Motor neuron (in vitro differentiated cells): ENCODE measurements at regions not wholly inside any gene's neighbourhood (a gene's known extent, or its start where the extent isn't known, plus 50 kb on each side); places are given as distances from the start of the nearest gene placed in this dataset.

Experiments
- ATAC-seq, 8 experiments: fragments of 200-7000 bp; cut with Tn5 transposase; replicated peaks in 6 of 8; 2 replicates each; pipeline ENCODE4 v1.8.0; 2021; ENCODE audit warnings: mild to moderate bottlenecking in 8 of 8, moderate library complexity in 8 of 8
- H3K27ac ChIP-seq, 2 donors: fragments of 250-450 bp; sonication (Bioruptor Pico); 2 replicates each; pipeline ENCODE4 v1.9.0; 2021; ENCODE audit warnings: antibody characterized with exemption in 2 of 2, mild to moderate bottlenecking in 2 of 2, moderate library complexity in 1 of 2
- H3K4me1 ChIP-seq, 2 donors: fragments of 250-450 bp; sonication (Bioruptor Pico); replicated peaks in 1 of 2; 2 replicates each; pipeline ENCODE4 v1.6.1; 2021; ENCODE audit warnings: antibody characterized with exemption in 2 of 2, mild to moderate bottlenecking in 2 of 2, moderate library complexity in 1 of 2
- H3K4me3 ChIP-seq, 5 donors: fragments of 250-450 bp; sonication (Bioruptor Pico); 2 replicates each; pipeline ENCODE4 v1.9.0; 2021; ENCODE audit warnings: antibody characterized with exemption in 5 of 5, mild to moderate bottlenecking in 5 of 5, moderate library complexity in 4 of 5
- WGBS, 10 experiments: fragments of 450-650 bp; shearing (Covaris generic); methylation state at CpG; one replicate each; pipeline ENCODE4 v1.0.0; 2022; 5-methylcytosine and 5-hydroxymethylcytosine counted together
- in situ Hi-C, 9 experiments: fragments of 400-800 bp; cut with MboI; loops; one replicate each; pipeline ENCODE4 v1.15.0; 2021; ENCODE audit warnings: low sequenced_read_pairs in 9 of 9, low pct_unique_long_range_greater_than_20kb in 2 of 9; ENCODE audit not compliant: unreplicated experiment in 9 of 9

DNA sequence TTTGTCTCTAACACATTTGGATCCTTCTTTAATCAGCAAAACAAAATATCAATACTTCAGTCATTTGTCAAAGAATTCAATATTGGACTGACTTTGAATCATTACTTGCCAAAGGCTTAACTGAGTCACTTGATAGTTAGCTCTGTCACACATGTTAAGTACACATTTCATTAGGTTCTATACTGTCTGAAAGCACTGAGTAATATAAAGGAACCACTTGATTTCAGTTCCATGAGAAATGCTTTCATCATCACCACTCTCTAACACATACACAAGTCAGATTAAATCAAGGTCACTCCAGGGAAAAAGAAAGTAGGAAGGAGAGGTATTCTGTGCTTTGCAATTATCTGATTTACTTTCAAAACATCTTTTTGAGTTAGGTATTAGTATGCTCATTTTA lies 1233.1 kb downstream of the C4orf33 start:
- Histone ChIP-seq H3K27ac (no peak overlapping the region), H3K4me3 (no peak overlapping the region), H3K4me1 (no peaks in the 10 kb centered on the region)
- in situ Hi-C loops: no loop called here
- ATAC-seq: peak in 5 of 8 experiments; percentile 65 to 86 (median 80)

DNA sequence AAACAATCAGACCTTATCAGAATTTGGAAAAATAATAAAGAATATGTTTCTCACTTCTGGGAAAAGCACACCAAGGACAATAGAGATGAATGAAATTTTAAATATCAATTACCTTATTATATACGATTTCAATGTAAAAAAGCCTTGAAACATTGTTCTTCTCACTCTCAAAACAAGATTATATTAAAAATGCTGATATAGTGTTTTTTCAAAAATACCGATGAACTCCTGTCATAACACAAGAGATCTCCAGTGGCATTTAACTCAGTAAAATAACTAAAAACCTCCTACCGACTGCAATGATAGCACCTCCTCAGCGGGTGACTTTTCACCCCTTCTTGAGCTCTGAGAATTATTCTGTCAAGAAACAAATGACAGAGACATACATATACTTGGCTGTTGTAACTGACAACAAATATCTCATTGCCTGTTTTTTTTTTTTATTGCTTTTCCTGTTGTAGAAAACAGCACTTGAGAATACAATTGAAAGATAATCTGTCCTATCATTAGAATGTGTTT lies 1237.3 kb downstream of the C4orf33 start:
- Histone ChIP-seq H3K4me1 (no peaks in the 10 kb centered on the region), H3K4me3 (no peak overlapping the region), H3K27ac (no peak overlapping the region)
- in situ Hi-C loops: no loop called here
- WGBS, 10 experiments: 2 to 95% (median 78%) methylated on average over 3 to 4 of the region's 4 CpGs
- ATAC-seq: no peak

DNA sequence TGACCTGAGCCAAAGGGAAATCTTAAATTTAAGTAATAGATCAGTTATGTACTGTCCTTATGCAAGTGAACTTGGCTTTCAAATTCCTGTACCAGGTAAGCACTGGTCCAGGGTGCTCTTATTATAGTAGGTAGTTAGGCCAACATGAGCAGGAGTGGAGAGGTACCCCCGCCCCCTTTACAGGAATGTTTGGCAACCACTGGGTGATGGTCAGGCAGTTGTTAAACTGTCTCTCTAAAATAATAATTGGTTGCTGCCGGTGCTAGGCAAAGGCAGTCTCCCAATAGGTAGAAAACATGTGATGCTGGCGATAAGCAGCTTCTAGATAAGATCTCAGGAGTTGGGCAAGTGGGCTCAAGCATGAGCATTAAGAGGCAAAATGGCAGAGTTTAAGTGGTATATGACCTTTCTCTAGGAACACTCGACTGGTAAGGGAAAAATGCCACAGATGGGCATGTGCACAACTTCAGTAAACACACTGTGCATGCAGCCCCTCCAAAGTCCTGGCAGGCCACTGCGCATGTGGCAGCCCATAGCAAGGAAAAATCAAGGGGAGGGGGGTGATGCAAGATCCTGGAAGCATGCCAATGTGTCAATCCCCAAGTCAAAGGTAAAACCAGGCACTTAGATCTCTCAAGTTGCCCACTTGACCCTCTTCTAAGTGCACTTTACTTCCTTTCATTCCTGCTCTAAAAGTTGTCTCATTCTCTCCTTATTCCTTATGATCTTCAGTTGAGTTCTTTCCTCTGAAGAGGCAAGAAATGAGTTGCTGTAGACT lies 1239.7 kb downstream of the C4orf33 start:
- no peak overlapping the region for H3K4me3 ChIP-seq
- no peak overlapping the region for H3K27ac ChIP-seq
- WGBS, 10 experiments: 0 to 82% (median 66%) methylated on average over 1 to 5 of the region's 5 CpGs; no CpG with 5 or more reads in 2 of the 10 experiments
- in situ Hi-C loops: no loop called here
- no peak for ATAC-seq
- H3K4me1 ChIP-seq: no peaks in the 10 kb centered on the region

DNA sequence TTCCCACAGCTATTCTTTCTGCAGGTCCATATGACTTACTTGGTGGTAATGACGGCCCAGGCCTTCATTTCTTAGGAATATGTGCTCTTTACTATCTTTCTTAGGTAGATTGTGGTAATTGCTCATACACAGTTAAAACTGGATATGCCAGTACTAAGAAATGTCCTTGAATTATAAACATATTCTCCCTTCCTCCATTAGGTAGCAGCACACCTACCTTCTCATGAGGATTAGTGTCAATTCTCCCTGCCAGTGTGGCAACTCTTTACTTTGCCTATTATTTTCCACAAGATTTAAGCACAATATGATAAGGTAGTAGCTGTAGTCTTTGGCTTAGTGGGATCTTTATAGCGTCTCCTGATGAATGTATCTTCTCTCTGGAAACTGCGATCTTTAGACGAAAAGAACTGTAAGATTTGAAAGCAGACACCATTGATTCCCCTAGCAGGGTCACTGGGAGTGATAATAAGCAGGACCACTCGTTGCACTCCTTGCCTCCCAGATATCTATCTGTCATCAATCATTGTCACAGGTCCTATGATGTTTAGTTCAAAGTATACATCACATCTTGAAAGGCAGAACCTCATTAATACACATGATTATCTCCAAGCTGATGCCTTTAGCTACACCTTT lies 1240.7 kb downstream of the C4orf33 start:
- no peak overlapping the region for H3K27ac ChIP-seq
- in situ Hi-C loops: no loop called here
- peak in 1 of 8 experiments; percentile 46 for ATAC-seq
- H3K4me1 ChIP-seq: no peaks in the 10 kb centered on the region
- WGBS, 10 experiments: 0 to 93% (median 68%) methylated on average over 2 to 5 of the region's 5 CpGs
- no peak overlapping the region for H3K4me3 ChIP-seq

DNA sequence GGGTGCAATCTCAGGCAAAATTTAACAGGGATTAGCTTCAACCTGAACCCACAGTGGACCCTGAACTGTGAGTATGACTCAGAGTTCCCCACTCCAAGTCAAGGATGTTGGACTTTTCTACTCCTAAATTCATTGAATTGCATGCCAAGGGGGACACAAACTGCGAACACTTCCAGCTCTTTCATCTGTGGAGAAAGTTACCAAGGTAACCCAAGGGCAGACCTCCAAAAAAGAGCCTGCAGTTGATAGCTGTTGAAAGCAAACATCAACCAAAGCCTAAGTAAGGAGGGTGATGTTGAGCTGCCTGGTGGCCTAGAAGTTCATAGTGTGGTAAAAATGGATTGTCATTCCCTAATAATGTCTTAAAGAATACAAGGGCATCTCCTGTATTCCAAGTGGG lies 1242.9 kb downstream of the C4orf33 start:
- peak in 1 of 8 experiments; percentile 24 for ATAC-seq
- Histone ChIP-seq H3K4me1 (no peaks in the 10 kb centered on the region), H3K27ac (no peak overlapping the region), H3K4me3 (no peak overlapping the region)
- 11 to 100% (median 50%) methylated on average over 1 of the region's 1 CpG; no CpG with 5 or more reads in 2 of the 10 experiments for WGBS, 10 experiments
- in situ Hi-C loops: no loop called here

DNA sequence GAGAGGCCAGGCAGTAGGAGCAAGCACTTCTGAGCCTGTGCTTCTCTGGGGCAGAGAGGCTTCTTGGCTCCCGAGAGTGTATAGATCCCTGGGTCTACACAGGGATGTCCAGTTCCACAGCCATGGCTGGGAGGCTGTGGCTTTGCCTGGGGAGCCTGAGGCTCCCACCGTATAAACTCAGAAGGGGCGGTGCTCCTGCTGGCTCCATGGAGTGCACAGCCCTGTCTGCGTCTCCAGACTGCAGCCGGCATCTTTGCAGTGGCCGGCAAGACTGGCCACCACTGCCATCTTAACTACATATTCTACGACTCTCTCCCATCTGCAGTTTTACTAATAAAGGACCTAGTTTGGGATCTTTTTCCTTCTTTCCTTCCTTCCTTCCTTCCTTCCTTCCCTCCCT lies 1253.8 kb downstream of the C4orf33 start:
- 60 to 83% methylated on average over 1 of the region's 7 CpGs; no CpG with 5 or more reads in 8 of the 10 experiments for WGBS, 10 experiments
- in situ Hi-C loops: no loop called here
- Histone ChIP-seq H3K4me3 (no peak overlapping the region), H3K27ac (no peak overlapping the region), H3K4me1 (no peaks in the 10 kb centered on the region)
- no peak for ATAC-seq

DNA sequence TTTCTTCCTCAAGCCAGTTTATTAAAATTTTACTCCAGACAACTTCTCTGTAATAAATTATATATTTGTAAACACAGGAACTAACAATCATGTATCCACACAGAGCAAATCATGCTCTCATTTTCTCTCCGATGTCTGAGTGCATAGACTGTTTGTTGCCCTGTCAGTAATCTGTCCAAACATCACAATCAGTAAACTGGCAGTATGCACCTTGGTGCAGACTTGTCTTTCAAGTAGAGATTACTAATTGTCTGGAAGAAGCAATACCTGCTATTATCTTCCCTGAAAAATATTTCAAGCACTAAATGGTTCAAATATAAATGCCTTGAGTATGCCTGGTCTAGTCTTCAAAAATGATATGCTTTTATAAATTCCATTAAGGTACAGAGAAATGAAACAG lies 1260.9 kb downstream of the C4orf33 start:
- in situ Hi-C loops: no loop called here
- Histone ChIP-seq H3K27ac (no peak overlapping the region), H3K4me1 (no peaks in the 10 kb centered on the region), H3K4me3 (no peak overlapping the region)
- no peak for ATAC-seq
- WGBS, 10 experiments: 0 to 80% (median 63%) methylated on average over 1 of the region's 1 CpG; no CpG with 5 or more reads in 5 of the 10 experiments

DNA sequence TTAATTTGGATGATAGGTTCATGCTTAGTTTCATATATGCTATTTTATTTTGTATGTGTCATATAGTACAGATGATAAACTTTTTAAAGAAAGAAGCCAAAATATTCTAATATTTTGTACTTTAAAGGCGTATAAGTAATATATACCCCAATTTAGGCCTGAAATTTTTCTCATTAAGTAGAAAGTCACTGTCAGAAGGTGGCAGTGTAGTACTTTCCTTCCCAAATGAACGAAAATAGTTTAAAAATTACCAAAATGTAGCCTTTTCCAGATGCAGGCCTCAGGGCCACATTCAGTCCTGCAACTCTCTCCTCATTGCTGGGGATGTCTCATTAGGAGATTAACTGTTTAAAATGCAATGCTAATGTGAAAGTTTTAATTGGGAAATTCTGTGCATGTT lies 1263.6 kb downstream of the C4orf33 start:
- no peaks in the 10 kb centered on the region for H3K4me1 ChIP-seq
- no peak overlapping the region for H3K4me3 ChIP-seq
- in situ Hi-C loops: no loop called here
- H3K27ac ChIP-seq: no peak overlapping the region
- 0 to 61% (median 32%) methylated on average over 1 to 2 of the region's 2 CpGs; no CpG with 5 or more reads in 2 of the 10 experiments for WGBS, 10 experiments
- no peak for ATAC-seq

DNA sequence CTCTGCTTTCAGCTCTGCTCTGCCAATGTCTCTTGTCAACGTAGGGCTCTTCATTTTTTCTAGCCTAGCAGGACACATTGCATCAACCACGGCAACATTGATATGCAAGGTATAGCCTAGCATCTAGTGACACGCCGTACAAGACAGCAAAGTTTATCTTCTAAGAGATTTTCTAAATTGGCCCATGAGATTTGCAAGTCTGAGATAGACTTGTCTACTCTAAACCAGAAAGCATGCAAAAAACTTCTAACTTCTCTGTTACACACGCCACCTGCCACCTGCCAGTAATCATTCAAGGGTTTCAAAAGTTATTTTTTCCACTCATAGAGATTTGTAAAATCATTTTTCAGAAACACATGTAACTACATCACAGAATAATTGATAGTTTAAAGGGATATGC lies 1265.7 kb downstream of the C4orf33 start:
- H3K27ac ChIP-seq: no peak overlapping the region
- no peaks in the 10 kb centered on the region for H3K4me1 ChIP-seq
- ATAC-seq: no peak
- H3K4me3 ChIP-seq: no peak overlapping the region
- in situ Hi-C loops: no loop called here
- 0 to 92% (median 60%) methylated on average over 1 to 5 of the region's 5 CpGs for WGBS, 10 experiments

DNA sequence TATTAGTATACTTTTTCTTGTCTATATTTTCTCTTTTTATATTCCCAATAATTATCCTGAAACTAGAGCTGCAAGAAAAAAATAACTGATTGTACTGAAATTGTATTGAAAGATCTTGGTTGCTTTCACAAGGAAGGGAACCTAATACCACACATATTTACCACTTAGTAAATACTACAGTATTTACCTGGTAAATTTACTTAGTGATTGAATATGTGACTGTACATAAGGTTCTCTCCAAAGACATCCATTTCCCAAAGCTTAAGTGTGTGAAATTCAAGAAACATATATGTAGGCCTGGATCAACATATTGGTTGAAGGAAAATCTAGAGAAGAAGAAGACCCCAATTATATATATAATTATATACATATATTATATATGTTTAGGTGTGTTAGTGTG lies 1272.7 kb downstream of the C4orf33 start:
- Histone ChIP-seq H3K4me3 (no peak overlapping the region), H3K27ac (no peak overlapping the region), H3K4me1 (no peaks in the 10 kb centered on the region)
- in situ Hi-C loops: no loop called here
- ATAC-seq: no peak

DNA sequence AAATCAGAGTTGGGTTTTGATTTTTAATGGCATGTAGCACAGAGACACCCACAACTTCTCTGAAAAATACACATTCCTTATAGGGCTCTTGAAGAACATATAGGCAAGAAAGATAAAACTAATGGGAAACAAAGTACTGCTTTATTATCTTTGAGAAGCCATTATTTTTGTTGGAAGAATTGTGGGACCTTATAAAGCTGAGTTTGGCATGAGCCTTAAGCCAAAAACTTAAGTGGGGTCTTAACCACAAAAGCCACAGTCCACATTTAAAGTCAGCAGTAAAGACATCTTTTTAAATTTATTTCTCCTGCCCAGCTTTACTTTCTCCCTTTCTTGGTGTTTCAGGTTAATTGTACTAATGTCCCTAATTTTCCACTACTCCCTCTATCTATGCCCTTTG lies 1297.3 kb downstream of the C4orf33 start:
- ATAC-seq: no peak
- Histone ChIP-seq H3K27ac (no peak overlapping the region), H3K4me3 (no peak overlapping the region), H3K4me1 (no peaks in the 10 kb centered on the region)
- in situ Hi-C loops: no loop called here

DNA sequence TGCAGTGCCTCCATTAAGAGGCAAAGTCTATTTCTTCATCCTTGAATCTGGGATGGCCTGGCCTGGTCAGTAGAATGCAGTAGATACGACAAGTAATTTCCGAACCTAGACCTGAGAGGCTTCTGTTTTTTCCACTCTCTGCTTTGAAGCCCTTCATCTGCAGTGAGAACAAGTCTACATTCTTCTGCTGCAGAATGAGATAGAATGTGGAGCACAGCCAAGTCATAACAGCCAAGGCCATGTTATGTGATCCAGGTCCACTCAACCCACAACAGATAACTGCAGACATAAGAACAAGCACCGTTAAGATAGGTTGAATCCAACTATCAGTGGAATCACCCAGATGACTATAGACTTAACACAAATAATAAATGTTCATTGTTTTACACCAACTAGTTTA lies 1297.7 kb downstream of the C4orf33 start:
- no peak for ATAC-seq
- in situ Hi-C loops: no loop called here
- Histone ChIP-seq H3K4me3 (no peak overlapping the region), H3K27ac (no peak overlapping the region), H3K4me1 (no peaks in the 10 kb centered on the region)
- WGBS, 10 experiments: 6 to 100% (median 83%) methylated on average over 1 to 3 of the region's 3 CpGs; no CpG with 5 or more reads in 2 of the 10 experiments

DNA sequence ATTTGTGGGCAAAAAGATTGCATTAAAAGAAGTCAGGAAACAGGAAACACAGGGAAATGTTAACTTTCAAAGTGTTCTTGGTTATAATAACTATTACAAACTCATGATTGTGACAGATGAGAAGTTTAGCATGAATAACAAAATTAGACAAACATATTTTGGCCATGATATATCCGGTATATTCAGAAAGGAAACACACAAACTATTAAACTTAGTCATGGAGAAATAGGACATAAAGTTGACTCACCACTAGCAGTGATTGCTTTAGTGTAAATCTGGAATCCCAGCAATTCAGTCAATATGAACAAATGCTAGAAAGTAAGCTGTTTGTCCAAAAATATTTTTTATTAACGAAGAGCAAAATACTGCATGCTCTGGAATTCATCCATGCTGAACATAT lies 1299.9 kb downstream of the C4orf33 start:
- H3K27ac ChIP-seq: no peak overlapping the region
- in situ Hi-C loops: no loop called here
- H3K4me3 ChIP-seq: no peak overlapping the region
- H3K4me1 ChIP-seq: no peaks in the 10 kb centered on the region
- ATAC-seq: no peak
- WGBS, 10 experiments: 0 to 61% (median 20%) methylated on average over 1 to 2 of the region's 2 CpGs; no CpG with 5 or more reads in 1 of the 10 experiments

DNA sequence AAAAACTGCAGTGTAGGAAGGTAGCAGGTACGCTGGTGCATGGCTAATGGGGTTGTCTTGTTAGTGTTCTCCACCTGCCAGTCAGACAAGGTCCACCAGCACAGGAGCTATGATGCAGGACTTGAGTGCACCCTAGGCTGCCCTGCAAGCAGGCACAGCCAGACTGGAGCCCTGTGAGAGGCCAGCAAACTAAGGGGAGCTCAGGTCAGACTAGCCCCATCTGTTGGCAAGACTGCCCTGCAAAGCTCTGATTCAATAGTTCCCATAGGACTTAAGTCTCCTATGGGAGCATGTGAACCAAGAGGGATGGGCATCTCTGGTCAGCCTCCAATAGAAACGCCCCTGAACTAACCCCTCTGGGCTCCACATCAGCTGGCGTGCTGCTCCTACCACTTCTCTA lies 1307.3 kb downstream of the C4orf33 start:
- H3K4me1 ChIP-seq: no peaks in the 10 kb centered on the region
- no peak for ATAC-seq
- in situ Hi-C loops: no loop called here
- H3K27ac ChIP-seq: no peak overlapping the region
- 0 to 83% (median 43%) methylated on average over 1 to 2 of the region's 3 CpGs; no CpG with 5 or more reads in 6 of the 10 experiments for WGBS, 10 experiments
- no peak overlapping the region for H3K4me3 ChIP-seq
